Urothelium cell line (cell line): ENCODE measurements at regions not wholly inside any gene's neighbourhood (a gene's known extent, or its start where the extent isn't known, plus 50 kb on each side); places are given as distances from the start of the nearest gene placed in this dataset.

Source experiments
- DNase-seq: peaks from one replicate; pipeline ENCODE4 v3.0.0; 2011; ENCODE audit warnings: low spot score, mixed read lengths
- FAIRE-seq: peaks from 2 replicates; lab custom pipeline; 2011; peaks lifted over from hg19 to GRCh38; lab: Jason Lieb, UNC

DNA sequence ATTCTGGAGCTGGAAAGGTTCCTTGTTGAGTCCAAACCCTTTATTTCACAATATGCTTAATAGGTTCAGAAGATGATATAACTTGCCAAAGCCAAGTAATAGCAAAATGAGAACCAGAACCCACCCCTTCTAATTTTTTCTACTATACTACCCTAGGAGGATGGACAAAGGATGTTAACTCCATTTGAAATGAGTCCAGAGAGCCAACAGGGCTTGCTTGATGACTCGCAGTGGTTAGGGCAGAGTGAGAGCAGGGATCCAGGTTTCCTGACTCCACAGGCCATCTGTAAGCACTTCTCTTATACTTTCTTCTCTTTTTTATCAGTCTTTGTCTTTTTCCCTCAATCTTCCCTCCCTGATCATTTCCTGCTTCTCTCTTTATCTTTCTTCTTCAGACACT, 668.1 kb downstream of the MED13L start:
- FAIRE-seq (no peak), DNase-seq (no peak)

DNA sequence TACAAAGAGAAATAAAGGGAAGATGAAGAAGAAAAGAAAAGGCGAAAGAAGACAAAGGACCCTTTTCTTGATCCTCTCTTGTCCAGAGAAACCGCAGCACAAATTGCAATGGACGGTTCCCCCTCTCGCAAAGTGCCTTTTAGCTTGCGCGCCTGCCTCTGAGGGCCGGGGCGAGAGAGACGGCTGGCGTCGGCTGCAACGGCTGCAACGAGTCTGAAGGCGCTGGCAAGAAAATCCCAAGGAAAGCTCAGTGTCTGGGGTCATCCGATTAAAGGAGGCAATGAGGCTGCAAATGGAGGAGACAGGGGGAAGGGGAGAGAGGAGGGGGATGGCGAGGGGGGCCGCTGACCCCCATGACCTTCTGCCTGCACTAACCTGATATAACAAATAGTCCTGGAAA, 671.5 kb downstream of the MED13L start:
- DNase-seq (no peak), FAIRE-seq (no peak)

DNA sequence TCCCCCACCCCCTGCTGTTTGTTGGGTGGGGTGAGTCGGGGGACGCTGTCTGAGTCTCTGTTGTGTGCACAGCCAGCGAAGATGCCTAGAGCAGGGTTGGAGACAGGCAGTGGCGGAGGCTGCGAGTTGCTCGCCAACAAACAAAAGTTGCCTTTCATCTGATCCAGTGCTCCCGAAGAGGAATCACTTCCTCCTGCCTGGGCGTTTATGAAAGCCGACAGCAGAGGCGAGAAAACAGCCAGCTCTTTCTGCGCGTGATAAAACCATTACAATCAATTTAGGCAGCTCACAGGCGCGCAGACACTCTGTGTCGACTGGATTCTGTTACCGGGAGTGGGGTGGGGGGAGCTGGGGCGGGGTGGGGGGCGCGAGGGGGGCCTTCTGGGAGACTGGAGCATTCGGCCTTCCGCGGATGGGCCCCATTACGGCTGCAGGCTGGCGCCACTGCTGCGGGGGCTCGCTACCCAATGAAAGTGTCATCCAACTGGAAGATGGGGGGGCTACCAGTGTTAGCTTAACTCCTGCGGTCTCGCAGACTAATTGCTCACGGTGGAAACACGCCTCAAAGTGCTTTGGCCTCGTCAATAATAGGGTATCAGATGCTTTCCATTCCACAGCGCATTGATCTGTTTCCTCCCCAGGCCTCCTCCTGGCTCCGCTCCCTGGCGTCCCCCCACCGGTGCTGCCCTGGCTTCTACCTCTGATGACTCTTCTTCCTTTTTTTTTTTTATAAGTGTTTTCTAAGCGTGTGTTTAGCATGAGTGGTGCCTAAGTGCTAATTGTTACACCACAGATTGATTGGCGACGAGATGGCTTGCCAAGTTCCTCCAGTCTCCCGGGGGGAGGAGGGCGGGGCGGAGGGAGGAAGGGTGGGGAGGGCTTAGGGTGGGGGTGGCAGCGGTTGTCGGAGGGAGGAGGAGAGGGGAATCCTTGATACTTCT, 678.4 kb downstream of the MED13L start:
- FAIRE-seq (no peak), DNase-seq (peak; percentile 53)

DNA sequence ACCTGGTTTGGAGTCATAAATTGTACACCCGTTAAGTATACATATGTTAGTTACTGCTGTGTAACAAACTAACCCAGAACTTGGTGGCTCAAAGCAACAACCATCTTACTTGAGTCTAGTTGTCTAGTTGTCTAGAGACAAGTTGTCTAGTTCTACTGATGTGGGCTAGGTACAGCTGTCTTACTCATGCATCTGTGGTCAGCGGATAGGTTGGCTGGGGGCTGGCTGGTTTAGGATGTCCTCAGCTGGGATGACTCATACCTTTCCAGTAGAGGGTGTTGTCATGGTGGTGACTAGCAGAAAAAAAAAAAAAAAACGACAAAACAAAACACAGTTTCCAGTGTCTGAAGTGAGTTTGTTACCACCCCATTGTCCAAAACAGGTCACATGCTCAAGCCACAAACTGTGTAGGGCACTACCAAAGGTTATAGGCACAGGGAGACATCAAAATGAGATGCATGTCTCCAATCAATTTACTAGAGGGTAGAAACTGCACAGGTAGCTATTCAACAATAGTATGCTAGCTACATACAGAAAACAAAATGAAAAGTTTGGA, 680.3 kb downstream of the MED13L start:
- FAIRE-seq (peak; percentile 74), DNase-seq (peak; percentile 92)

DNA sequence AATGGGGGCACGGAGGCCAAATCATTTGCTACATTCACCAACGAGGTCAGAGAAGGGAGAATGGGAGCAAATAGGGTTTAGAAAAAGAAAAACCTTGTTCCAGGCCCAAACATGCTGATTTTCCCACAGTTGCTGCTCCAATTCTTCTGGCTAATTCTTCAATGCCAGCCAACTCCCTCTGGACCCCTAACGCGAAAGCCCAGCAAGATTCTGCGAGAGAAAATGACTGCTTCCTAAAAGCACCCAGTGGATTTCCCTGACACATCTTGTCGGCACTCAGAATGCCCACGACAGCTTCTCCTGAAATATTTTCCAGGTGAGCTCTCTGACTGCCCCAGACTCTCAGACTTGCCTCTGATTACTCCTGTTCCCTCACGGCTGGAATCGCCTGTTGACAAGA, 689.4 kb downstream of the MED13L start:
- FAIRE-seq (no peak), DNase-seq (no peak)

DNA sequence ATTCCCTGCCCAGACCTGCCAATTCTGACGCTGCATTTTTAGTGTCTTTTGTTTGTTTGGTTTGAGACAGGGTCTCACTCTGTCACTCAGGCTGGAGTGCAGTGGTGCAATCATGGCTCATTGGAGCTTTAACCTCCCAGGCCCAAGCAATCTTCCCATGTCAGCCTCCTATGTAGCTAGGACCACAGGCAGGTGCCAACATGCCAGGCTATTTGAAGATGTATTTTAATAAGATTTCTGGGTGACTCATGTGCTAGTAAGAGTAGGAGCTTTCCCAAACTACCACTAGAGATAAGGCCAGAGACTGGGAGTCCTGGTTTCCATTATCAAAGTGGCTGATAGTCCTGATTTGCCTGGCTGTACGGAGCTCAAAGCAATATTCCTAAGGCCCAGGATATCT, 693.3 kb downstream of the MED13L start:
- FAIRE-seq (no peak), DNase-seq (no peak)

DNA sequence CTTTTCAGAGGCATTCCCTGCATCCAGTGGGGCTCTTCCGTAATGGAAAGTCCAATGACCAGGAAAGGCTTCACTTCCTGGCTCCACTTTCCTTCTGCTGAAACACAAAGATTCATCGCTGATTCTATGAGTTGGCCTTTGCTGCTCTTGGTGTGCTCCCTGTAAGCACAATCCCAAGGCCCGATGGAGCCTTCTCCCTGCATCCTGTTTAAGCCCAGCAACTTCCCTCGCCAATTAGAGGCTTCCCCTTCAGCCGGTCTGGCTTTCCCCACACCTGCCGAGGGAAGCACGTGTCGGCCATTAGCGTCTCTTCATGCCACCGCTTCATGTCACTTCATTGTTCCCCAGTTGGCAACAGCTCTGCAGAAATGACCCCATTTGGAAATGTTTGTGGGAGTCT, 693.9 kb downstream of the MED13L start:
- no peak for FAIRE-seq
- DNase-seq = no peak

DNA sequence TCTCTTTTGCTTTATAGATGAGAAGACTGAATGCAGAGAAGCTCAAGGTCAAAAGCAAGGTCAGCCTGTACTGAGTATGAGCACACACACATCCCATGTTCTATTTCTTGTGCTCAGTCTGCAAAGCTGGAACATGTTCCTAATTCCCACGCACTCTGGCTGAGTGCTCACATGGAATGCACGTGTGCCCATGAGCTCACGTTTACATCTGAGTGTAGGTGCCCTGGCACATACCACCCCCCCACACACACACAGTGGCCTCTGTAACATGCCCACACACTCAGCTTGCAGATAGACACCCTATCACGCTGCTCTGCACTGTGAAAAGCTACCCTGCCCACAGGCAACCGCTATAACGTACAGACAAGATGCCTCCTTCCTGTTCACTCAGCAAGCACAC, 700.1 kb downstream of the MED13L start:
- no peak for DNase-seq
- no peak for FAIRE-seq

DNA sequence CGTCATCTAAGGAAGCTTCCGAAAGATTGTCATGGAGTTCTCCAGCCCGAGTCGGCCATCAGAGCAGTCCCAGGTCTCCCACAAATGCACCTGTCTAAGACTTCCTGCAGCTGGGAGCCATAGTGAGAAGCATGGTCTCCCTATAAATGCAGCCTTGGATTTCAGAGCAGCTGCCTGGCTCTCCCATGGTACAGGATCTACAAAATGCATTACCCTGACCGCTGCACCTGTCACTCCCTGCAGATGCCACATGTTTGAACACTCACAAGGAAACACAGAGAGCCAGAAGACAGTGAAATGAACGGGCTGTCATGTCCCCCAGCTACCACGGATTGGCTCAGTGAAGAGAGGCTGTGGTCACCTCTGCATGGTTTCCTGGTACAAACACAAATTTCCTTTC, 702.7 kb downstream of the MED13L start:
- FAIRE-seq = no peak
- no peak for DNase-seq

DNA sequence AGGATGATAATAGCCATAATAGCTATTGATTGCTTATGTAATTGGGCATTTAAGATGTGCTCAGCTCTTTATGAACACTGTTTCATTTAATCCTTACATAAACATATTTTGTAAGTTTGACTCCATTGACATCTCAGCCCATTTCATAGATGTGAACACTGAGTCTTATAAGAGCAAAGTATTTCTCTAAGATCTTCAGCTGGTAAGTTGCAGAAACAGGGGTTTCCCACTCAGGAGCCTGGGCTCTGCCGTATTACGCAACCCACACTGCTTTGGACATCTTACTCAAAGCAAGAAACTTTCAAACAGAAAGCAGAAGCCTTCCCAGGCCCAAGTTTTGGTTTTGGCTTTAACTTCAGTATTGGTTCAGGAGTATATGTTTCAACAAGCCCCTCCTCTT, 705.1 kb downstream of the MED13L start:
- no peak for FAIRE-seq
- DNase-seq = no peak

DNA sequence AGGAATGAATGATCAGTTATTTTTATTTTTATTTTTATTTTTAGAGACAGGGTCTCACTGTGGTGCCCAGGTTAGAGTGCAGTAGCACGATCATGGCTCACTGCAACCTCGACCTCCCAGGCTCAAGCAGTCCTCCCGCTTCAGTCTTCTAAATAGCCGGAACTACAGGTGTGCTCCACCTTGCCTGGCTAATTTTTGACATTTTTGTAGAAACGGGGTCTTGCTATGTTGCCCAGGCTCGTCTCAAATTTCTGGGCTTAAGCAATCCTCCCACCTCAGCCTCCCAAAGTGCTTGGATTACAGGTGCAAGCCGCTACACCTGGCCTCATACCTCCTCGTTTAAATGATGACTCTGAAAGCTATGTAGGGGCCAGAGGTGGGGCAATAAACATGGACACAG, 706.0 kb downstream of the MED13L start:
- no peak for FAIRE-seq
- no peak for DNase-seq

DNA sequence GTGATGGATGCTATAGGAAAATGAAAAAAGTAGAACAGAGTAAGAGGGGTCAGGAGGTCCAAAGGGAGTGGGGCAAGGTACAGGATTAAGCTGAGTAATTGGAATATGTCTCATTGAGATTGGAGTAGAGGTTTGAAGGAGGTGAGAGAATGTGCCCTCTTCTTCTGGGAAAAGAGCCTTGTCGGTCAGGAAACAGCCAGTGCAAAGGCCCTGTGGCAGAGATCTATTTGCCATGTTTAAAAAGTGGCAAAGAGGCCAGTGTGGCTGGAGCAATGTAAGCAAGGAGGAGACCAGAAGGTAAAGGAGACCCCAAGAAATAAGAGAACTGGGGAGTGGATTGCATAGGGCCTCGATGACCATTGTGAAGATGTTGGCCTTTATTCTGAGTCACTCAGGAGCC, 706.5 kb downstream of the MED13L start:
- FAIRE-seq (no peak), DNase-seq (no peak)

DNA sequence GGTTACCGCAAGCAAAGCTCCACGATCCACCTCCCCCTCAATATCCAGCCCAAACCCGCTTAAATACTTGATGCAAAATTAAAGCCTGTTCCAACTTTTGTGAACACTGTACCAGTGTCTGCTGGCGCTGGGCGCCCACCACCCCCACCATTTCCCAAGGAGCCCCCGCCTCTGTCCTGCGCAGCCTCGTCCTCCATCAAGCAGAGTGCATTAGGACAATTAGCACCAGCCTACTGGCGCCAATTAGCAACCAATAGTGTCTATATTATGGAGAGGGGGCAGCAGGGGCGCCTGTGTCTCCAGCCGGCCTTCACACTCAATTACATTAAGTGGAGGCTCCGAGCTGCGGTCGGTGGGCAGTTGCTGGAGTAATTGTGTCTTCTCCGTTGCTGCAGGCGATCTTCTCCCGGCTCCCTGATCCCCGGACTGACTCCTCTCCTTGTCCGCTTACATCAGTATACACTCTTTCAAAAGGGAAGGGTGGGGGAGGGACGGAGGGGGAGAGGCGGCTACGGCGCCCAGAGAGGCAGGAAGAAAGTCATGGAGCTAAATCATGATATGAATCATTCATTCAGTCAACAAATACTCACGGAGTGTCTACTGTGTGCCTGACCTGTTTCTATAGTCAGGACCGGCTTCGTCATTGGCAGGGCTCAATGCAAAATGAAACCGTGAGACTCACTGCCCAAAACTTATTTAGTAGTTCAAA, 707.3 kb downstream of the MED13L start:
- FAIRE-seq (peak; percentile 44), DNase-seq (peak; percentile 78)

DNA sequence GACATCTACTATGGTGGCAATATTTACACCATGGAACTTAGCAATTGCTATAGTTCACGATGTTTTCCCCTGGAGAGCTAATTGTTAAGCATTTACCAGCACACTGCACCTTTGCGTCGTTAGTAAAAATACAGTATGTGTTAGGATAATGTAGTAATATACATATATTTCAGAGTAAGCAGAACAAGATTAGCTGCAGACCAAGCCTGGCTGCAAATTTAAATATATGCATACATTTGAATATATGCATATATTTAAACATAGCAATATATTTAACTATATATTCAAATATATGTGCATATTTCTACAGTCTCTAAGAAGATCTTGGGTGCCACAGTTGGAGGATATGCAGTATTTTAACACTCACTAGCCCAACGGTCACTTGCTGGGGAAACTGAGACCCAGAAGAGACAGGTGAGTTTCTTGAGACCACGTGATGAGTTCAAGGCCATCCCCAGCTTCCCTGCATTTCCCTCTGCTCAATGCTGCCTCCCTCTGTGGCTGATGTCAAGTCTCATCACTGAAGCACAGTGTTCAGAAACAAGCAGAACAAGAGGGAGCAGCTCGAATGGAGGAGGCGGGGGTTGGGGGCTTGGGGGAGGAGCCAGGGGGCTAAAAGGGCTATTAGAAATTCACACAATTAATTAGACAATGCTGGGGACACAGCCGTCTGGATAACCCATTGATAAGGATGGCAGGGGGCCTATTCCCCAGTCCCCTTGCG, 708.0 kb downstream of the MED13L start:
- peak; percentile 60 for DNase-seq
- peak; percentile 9 for FAIRE-seq

DNA sequence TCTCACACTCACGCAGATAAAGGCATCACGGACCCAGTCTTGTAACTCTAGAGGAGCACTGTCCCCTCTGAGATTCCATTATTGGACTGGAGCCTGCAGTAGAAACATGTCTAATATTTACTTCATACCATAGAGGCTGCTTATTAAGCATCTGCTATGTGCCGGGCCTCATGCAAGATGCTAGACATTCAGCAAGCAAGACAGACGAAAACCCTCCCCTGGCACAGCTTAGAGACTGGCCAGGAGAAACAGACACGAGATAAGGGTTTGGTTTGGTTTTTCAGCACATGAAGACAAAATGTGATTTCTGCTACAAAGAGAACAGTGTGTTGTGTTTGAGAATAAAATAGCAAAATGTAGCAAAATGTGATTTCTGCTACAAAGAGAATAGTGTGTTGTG, 719.2 kb downstream of the MED13L start:
- FAIRE-seq = no peak
- no peak for DNase-seq

DNA sequence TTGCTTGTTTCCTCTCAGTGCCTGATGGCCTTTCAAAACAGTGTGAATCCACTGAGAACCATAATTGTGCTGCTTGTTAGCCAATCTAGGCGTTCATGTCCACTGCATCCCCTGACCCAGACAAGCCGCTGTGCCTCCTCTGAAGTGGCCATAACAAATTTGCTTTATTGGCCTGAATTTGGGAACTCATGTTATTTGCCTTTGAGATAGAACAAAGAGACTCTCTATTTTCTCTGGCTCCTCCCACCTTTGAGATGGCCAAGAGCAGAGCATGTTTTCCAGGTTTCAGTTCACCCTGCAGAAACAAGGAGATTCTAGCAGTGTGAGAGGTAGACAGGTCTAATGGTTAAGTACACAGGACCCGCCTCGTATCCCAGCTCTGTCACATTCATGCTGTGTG, 723.9 kb downstream of the MED13L start:
- FAIRE-seq = no peak
- no peak for DNase-seq

DNA sequence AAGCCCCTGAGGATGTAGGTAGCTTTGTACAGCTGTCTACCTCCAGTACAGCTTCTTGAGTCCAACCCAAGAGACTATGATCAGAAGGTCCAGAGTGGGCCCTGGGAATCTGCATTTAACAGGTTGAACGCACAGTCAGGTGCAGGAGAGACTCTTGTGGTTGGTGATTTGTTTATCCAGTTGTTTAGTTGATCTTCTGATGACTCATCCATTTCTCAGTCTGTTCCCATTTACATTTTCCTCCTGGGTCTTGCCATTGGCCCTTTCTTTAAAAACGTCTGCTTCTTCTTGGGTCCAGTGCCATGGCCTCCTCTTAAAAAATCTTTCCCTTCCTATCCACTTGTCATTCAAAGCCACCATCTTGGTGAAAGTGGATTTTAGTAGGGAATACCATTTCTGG, 734.2 kb downstream of the MED13L start:
- DNase-seq (no peak), FAIRE-seq (no peak)

DNA sequence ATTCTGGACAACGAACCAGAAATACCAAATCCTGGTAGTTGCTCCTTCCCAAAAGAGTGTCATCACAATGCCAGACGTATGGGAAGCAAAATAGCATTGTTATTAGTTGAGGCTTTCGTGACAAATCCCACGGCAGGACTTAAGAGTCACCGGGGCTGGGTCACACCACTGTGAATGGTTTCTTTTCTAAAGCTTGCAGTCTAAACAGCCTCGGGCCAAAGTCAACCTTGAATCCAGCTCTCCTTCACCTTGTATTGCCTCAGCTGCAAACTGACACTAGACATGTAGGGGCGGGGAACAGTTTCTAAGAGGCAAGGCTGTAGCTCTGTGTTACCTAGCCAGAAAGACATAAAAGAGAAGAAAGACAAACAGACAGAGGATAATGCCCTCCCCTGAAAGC, 734.8 kb downstream of the MED13L start:
- DNase-seq (peak; percentile 8), FAIRE-seq (peak; percentile 65)

DNA sequence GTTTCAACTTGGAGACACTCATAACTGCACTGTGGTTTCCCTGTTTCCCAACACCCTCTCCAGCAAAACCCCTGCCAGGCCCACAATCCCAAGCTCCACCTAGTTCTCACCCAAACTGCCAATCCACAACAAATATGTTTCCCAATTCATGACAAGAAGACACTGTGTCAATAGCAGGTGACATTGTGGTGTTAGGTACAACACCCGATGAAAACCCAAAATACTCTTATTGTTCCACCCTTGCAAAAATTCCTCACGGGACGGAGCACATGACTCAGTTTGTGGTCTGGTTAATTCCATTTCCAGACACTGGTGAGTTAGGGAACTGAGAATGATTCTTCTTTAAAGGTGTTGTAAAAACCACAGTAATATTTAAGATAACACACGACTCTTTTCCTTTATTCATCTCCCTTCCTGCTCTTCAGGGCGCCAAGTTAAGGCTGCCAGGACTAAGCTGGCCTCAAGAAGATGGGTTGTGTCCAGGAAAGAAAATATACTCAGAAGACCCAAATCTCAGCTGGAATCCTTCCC, 735.5 kb downstream of the MED13L start:
- peak; percentile 74 for DNase-seq
- FAIRE-seq = peak; percentile 58

DNA sequence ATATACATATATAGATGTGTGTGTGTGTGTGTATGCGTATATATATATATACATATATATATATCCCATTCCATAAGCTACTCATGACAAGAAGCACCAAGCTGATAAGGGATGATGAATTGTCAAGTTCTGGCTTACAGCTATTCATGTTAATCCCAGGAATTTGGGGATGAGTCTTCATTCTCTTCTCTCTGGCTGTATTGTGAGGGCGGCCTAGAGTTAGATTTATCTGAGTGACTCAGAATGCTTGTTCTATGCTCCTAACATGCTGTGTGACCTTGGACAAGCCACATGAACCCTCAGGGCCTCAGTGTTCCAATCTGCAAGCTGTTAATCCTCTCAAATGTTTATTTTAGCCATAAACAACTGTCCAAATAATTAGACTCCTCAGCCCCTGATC, 749.0 kb downstream of the MED13L start:
- DNase-seq (no peak), FAIRE-seq (no peak)
